ENCODE measurements at regions not wholly inside any gene's neighbourhood (a gene's known extent, or its start where the extent isn't known, plus 50 kb on each side); places are given as distances from the start of the nearest gene placed in this dataset.

- TF ChIP-seq CTCF (IDR thresholded peaks at IDR 0.05; ENCODE audit: borderline replicate concordance, insufficient read depth, low read depth, low read length) = no peak
- H3K4me3 ChIP-seq (ENCODE audit: low read depth, low read length) = no peak overlapping the region
Observed at GRCh38 chr2:139196754-139197153, 416.6 kb upstream of the NXPH2 start.

DNA sequence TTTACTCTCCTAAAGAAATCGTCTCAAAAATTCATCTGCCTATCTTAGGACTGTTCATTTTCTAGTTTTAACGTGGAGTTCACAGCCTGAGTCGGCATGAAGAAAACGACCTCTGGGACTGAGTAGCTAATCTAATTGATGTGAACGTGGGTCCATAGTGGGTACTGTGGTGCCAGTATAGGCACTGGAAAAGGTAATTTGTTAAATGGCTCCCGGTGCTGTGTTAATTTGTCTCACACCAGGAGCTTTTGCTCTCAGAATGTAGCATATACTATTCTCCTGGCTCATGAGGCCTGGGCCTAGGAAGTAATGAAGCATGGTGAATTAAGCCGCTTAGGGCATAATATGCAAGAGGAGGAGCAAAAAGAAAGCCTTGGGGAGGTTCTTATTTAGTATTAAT, 414.4 kb upstream of the NXPH2 start:
- no peak overlapping the region for H3K4me3 ChIP-seq (ENCODE audit: low read depth, low read length)

GRCh38 chr2:139177041-139177440, 396.9 kb upstream of the NXPH2 start:
- no peak overlapping the region for H3K4me3 ChIP-seq (ENCODE audit: low read depth, low read length)
- TF ChIP-seq CTCF (IDR thresholded peaks at IDR 0.05; ENCODE audit: borderline replicate concordance, insufficient read depth, low read depth, low read length) = no peak

More for the DNA sequence above, 414.4 kb upstream of the NXPH2 start:
- no peak for TF ChIP-seq CTCF (IDR thresholded peaks at IDR 0.05; ENCODE audit: borderline replicate concordance, insufficient read depth, low read depth, low read length)

DNA sequence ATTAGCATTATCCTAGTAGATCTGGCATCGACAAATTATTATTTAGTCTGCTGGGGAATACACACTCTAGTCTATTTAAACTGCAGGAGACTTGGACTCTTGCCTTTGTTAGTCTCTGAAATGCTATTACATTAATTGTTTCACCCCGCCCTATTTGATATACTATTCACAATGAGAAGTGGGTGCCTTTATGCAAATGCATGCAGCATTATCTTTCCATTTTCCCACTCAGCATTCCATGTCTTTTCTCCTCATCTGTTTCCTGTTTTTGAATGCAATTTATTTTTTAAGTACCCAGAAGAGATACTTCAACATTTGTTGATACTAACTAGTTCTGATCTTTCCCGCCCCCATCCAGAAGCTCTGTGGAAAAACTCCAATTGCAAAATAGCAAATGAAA, 395.3 kb upstream of the NXPH2 start:
- H3K4me3 ChIP-seq (ENCODE audit: low read depth, low read length) = no peak overlapping the region
- no peak for TF ChIP-seq CTCF (IDR thresholded peaks at IDR 0.05; ENCODE audit: borderline replicate concordance, insufficient read depth, low read depth, low read length)

DNA sequence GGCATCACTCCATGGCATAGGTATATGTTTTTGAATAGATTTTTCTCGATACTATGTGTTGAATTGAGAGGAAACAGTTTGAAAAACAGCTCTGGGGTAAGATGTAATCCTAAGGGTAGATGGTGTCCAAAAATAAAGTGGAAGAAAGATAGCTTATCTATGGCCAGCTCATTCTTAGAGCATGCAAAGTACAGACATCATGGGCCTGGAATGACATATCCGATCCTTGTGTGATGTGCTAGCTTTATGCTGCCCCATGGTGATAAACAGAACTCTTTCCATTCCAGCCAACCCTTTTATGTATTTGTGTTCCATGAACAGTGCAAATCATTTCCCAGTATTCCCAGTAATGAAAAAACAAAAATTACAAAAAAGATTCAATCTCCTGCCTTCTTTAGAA, 390.2 kb upstream of the NXPH2 start:
- H3K4me3 ChIP-seq (ENCODE audit: low read depth, low read length) = no peak overlapping the region
- TF ChIP-seq CTCF (IDR thresholded peaks at IDR 0.05; ENCODE audit: borderline replicate concordance, insufficient read depth, low read depth, low read length) = no peak

DNA sequence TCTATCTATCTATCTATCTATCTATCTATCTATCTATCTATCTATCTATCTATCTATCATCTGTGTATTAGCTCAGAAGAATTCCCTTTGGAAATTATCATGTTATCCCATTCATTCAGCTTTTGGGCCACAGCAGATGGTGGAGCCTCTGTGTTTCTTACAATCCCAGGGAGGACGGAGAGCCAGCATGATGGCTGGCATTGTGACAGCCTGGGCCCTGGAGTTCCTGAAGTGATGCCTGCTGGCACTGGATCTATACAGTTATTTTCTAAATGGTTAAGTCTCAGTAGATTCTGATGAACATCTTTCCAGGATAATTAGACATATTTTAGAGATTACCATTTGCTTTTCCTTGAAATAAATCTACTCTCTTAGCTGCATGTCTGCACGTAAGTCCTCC, 385.4 kb upstream of the NXPH2 start:
- H3K4me3 ChIP-seq (ENCODE audit: low read depth, low read length) = no peak overlapping the region
- TF ChIP-seq CTCF (IDR thresholded peaks at IDR 0.05; ENCODE audit: borderline replicate concordance, insufficient read depth, low read depth, low read length) = no peak

DNA sequence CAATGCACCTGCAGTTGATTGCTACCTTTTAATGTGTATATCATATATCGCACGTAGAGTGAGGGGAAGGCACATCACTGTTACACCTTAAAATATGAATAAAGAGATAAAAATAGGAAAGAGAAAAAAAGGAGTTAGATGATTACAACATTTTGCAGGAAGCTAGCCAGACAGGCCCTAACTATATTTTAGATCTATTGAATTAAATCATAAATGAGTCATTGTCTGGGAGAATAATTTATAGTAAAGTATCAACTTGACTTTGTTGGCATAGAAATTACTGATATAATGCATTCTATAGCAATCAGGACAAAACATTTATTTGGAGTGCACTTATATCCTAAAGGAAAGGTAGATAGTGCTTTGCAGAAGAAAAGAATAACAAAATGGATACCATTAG, 384.9 kb upstream of the NXPH2 start:
- H3K4me3 ChIP-seq (ENCODE audit: low read depth, low read length) = no peak overlapping the region
- no peak for TF ChIP-seq CTCF (IDR thresholded peaks at IDR 0.05; ENCODE audit: borderline replicate concordance, insufficient read depth, low read depth, low read length)

All from GM12875 (cell line).